Astrocyte (in vitro differentiated cells and primary cell): ENCODE measurements at regions not wholly inside any gene's neighbourhood (a gene's known extent, or its start where the extent isn't known, plus 50 kb on each side); places are given as distances from the start of the nearest gene placed in this dataset.
"Not testable (repeated sequence)": the region's sequence is repeated elsewhere in the genome, so short reads cannot be mapped to it uniquely, and the experiment has no call there.

Experiments
- DNase-seq: peaks from one replicate; pipeline ENCODE4 v3.0.0-alpha.2; 2010; ENCODE audit warnings: low read depth
- FAIRE-seq: peaks from 2 replicates; lab custom pipeline; 2011; peaks lifted over from hg19 to GRCh38; lab: Jason Lieb, UNC
- H2AFZ ChIP-seq: 2 replicates; pipeline ENCODE4 v1.6.0; 2012; ENCODE audit warnings: low read depth, low read length, inconsistent platforms
- H3K27ac ChIP-seq: 2 replicates; pipeline ENCODE4 v1.5.1; 2011; ENCODE audit warnings: low read depth, low read length, inconsistent platforms
- H3K27me3 ChIP-seq: 2 replicates; pipeline ENCODE4 v1.6.0; 2011; ENCODE audit warnings: low read length, inconsistent platforms; ENCODE audit not compliant: insufficient read depth
- H3K36me3 ChIP-seq: 2 replicates; pipeline ENCODE4 v1.5.1; 2011; ENCODE audit warnings: low read length, inconsistent platforms; ENCODE audit not compliant: insufficient read depth
- H3K4me1 ChIP-seq: 2 replicates; pipeline ENCODE4 v1.5.1; 2011; ENCODE audit warnings: low read length, inconsistent platforms; ENCODE audit not compliant: insufficient read depth
- H3K4me2 ChIP-seq: 2 replicates; pipeline ENCODE4 v1.6.0; 2012; ENCODE audit warnings: low read length, inconsistent platforms
- H3K4me3 ChIP-seq: 2 replicates; pipeline ENCODE4 v1.5.1; 2011; ENCODE audit warnings: low read depth, mild to moderate bottlenecking, low read length, inconsistent platforms; ENCODE audit not compliant: insufficient read depth
- H3K79me2 ChIP-seq: 2 replicates; pipeline ENCODE4 v1.6.0; 2012; ENCODE audit warnings: mild to moderate bottlenecking, low read length, inconsistent platforms; ENCODE audit not compliant: insufficient read depth
- H3K9ac ChIP-seq: 2 replicates; pipeline ENCODE4 v1.6.0; 2012; ENCODE audit warnings: mild to moderate bottlenecking, low read length, inconsistent platforms
- H3K9me3 ChIP-seq: 2 replicates; pipeline ENCODE4 v1.5.1; 2012; ENCODE audit warnings: low read depth, mild to moderate bottlenecking, low read length, inconsistent platforms; ENCODE audit not compliant: insufficient read depth
- H4K20me1 ChIP-seq: 2 replicates; pipeline ENCODE4 v1.6.0; 2012; ENCODE audit warnings: low read length, inconsistent platforms; ENCODE audit not compliant: insufficient read depth
- H3K27ac Mint-ChIP-seq: one replicate; pipeline ENCODE4 v1.8.0; 2021; ENCODE audit warnings: mild to moderate bottlenecking, mixed read lengths; ENCODE audit not compliant: unreplicated experiment
- H3K27me3 Mint-ChIP-seq: one replicate; pipeline ENCODE4 v1.8.0; 2021; ENCODE audit warnings: low read depth, mixed read lengths; ENCODE audit not compliant: unreplicated experiment
- H3K36me3 Mint-ChIP-seq: one replicate; pipeline ENCODE4 v1.8.0; 2021; ENCODE audit warnings: low read depth, mixed read lengths; ENCODE audit not compliant: unreplicated experiment
- H3K4me1 Mint-ChIP-seq: one replicate; pipeline ENCODE4 v1.8.0; 2021; ENCODE audit warnings: low read depth, mixed read lengths; ENCODE audit not compliant: unreplicated experiment
- H3K4me3 Mint-ChIP-seq: one replicate; pipeline ENCODE4 v1.8.0; 2021; ENCODE audit warnings: mild to moderate bottlenecking, moderate library complexity, mixed read lengths; ENCODE audit not compliant: unreplicated experiment
- H3K9me3 Mint-ChIP-seq: one replicate; pipeline ENCODE4 v1.8.0; 2021; ENCODE audit warnings: mild to moderate bottlenecking, mixed read lengths; ENCODE audit not compliant: unreplicated experiment
- EZH2 ChIP-seq: IDR thresholded peaks from 2 replicates; pipeline ENCODE4 v1.6.1; 2012; ENCODE audit warnings: mild to moderate bottlenecking, low read length, inconsistent platforms; ENCODE audit not compliant: insufficient read depth
- TF ChIP-seq, protein P1 (sequence below): IDR thresholded peaks from 2 replicates; pipeline ENCODE4 v1.5.1; 2011; ENCODE audit warnings: low read depth, mild to moderate bottlenecking, inconsistent platforms, low read length, moderate library complexity; ENCODE audit not compliant: insufficient read depth

DNA sequence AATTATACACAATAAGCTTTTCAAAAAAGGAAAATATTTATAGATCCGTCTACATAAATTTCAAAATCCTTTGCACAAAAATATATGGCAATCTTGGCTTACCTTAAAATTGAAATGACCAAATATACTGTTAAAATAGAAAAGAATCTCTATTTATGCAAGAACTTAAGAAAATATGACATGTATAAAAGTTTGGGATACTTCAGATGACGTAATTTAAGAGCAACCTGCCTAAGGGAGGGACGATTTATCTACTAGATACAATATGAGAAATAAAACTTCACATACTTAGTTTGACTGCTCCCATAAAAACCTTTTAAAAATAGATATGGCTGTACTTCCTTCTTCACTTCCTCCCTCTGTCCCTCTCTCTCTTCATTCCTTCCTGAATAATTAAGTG, 587.3 kb upstream of the SPRY2 start:
- H3K27me3 Mint-ChIP-seq = no peaks in the 10 kb centered on the region
- H3K27me3 ChIP-seq = no peaks in the 10 kb centered on the region
- no peak overlapping the region for H3K27ac ChIP-seq
- H4K20me1 ChIP-seq = no peaks in the 10 kb centered on the region
- no peak overlapping the region for H3K9ac ChIP-seq
- H3K4me2 ChIP-seq = no peak overlapping the region
- H3K4me1 ChIP-seq = no peaks in the 10 kb centered on the region
- FAIRE-seq (no peak), DNase-seq (no peak)
- H3K36me3 ChIP-seq = no peaks in the 10 kb centered on the region
- H3K9me3 Mint-ChIP-seq = no peaks in the 10 kb centered on the region
- no peaks in the 10 kb centered on the region for H3K79me2 ChIP-seq
- H3K4me3 ChIP-seq = no peak overlapping the region
- peaks cover 4% of the 10 kb centered on the region for H3K4me1 Mint-ChIP-seq
- TF ChIP-seq, protein P1, sequence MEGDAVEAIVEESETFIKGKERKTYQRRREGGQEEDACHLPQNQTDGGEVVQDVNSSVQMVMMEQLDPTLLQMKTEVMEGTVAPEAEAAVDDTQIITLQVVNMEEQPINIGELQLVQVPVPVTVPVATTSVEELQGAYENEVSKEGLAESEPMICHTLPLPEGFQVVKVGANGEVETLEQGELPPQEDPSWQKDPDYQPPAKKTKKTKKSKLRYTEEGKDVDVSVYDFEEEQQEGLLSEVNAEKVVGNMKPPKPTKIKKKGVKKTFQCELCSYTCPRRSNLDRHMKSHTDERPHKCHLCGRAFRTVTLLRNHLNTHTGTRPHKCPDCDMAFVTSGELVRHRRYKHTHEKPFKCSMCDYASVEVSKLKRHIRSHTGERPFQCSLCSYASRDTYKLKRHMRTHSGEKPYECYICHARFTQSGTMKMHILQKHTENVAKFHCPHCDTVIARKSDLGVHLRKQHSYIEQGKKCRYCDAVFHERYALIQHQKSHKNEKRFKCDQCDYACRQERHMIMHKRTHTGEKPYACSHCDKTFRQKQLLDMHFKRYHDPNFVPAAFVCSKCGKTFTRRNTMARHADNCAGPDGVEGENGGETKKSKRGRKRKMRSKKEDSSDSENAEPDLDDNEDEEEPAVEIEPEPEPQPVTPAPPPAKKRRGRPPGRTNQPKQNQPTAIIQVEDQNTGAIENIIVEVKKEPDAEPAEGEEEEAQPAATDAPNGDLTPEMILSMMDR = no peak
- no peak for TF ChIP-seq EZH2
- H3K27ac Mint-ChIP-seq = no peak overlapping the region
- H3K9me3 ChIP-seq = no peaks in the 10 kb centered on the region
- H3K4me3 Mint-ChIP-seq = no peak overlapping the region
- H2AFZ ChIP-seq = no peak overlapping the region
- no peaks in the 10 kb centered on the region for H3K36me3 Mint-ChIP-seq

DNA sequence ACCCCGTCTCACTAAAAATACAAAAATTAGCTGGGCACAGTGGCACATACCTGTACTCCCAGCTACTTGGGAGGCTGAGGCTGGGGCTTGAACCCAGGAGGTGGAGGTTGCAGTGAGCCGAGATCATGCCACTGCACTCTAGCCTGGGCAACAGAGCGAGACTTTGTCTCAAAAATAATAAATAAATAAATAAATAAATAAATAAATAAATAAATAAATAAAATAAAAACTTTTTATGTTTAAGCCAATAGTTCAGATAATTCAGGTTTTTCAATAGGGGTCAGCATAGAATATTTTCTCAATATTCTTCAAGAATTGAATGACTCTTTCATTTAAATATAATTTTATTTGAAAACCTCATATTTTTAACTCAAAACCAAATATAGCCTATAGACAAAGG, 585.1 kb upstream of the SPRY2 start:
- H3K27ac ChIP-seq, H3K27ac Mint-ChIP-seq, H3K36me3 ChIP-seq, H3K4me3 Mint-ChIP-seq, H3K4me1 Mint-ChIP-seq, H4K20me1 ChIP-seq, H3K9me3 Mint-ChIP-seq, H2AFZ ChIP-seq, H3K36me3 Mint-ChIP-seq, H3K79me2 ChIP-seq, H3K9ac ChIP-seq, H3K9me3 ChIP-seq, FAIRE-seq, H3K27me3 ChIP-seq, H3K27me3 Mint-ChIP-seq, H3K4me2 ChIP-seq, H3K4me1 ChIP-seq, H3K4me3 ChIP-seq, DNase-seq: not testable (repeated sequence)

DNA sequence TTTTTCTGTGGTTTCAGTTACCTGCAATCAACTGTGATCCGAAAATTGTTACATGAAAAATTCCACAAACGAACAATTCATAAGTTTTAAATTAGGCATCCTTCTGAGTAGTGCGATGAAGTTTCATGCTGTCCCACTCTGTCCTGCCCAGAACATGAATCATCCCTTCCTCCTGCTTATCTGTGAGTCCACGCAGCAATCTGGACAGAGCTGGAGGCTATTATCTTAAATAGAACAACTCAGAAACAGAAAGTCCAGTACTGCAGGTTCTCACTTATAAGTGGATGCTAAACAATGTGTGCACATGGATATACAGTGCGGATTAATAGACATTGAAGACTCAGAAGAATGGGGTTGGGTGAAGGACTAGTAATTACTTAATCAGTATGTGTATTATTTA, 583.7 kb upstream of the SPRY2 start:
- no peak for TF ChIP-seq EZH2
- TF ChIP-seq, protein P1 = no peak
- H3K9ac ChIP-seq = no peak overlapping the region
- H3K4me3 ChIP-seq = no peak overlapping the region
- Mint-ChIP-seq H3K4me1 (peaks cover 4% of the 10 kb centered on the region), H3K27ac (no peak overlapping the region), H3K27me3 (no peaks in the 10 kb centered on the region), H3K4me3 (no peak overlapping the region), H3K9me3 (no peaks in the 10 kb centered on the region), H3K36me3 (no peaks in the 10 kb centered on the region)
- no peaks in the 10 kb centered on the region for H3K79me2 ChIP-seq
- no peak overlapping the region for H3K4me2 ChIP-seq
- H3K27me3 ChIP-seq = no peaks in the 10 kb centered on the region
- no peaks in the 10 kb centered on the region for H3K4me1 ChIP-seq
- no peaks in the 10 kb centered on the region for H3K36me3 ChIP-seq
- H2AFZ ChIP-seq = no peak overlapping the region
- DNase-seq (peak; percentile 6), FAIRE-seq (no peak)
- no peaks in the 10 kb centered on the region for H3K9me3 ChIP-seq
- H3K27ac ChIP-seq = no peak overlapping the region
- no peaks in the 10 kb centered on the region for H4K20me1 ChIP-seq
